GM19239 (cell line): ENCODE measurements at regions not wholly inside any gene's neighbourhood (a gene's known extent, or its start where the extent isn't known, plus 50 kb on each side); places are given as distances from the start of the nearest gene placed in this dataset.
"Not testable (repeated sequence)": the region's sequence is repeated elsewhere in the genome, so short reads cannot be mapped to it uniquely, and the experiment has no call there.

Experiments
- DNase-seq: peaks from one replicate; pipeline ENCODE4 v3.0.0; 2011; ENCODE audit warnings: low spot score; ENCODE audit not compliant: insufficient read length
- FAIRE-seq: peaks from 2 replicates; lab custom pipeline; 2011; peaks lifted over from hg19 to GRCh38; lab: Jason Lieb, UNC

GRCh38 chr11:103584021-103584420 is 452.4 kb upstream of the DDI1 start:
- DNase-seq: no peak
- FAIRE-seq: no peak

- FAIRE-seq: no peak
- DNase-seq: no peak
These were observed 451.7 kb upstream of the DDI1 start for GRCh38 chr11:103584720-103585119.

DNA sequence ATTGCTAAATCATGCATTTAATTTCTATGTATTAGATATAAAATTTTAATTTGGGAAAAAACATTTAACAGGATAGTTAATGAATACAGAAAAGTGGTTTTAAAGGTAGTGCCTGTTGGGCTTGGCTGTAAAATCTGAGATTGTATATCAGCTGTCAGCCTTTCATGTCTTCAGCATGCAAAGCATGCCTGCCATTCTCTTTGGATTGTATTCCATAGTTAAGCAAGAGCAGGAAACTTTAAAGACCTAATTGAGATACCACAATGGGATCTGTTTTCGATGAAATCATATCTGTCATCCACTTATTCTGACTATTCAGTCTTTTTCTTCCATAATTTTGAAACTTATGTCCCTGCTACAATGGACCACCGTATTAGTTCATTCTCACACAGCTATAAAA is 451.0 kb upstream of the DDI1 start:
- FAIRE-seq (no peak), DNase-seq (no peak)

GRCh38 chr11:103585911-103586310 is 450.5 kb upstream of the DDI1 start:
- DNase-seq (no peak), FAIRE-seq (no peak)

DNA sequence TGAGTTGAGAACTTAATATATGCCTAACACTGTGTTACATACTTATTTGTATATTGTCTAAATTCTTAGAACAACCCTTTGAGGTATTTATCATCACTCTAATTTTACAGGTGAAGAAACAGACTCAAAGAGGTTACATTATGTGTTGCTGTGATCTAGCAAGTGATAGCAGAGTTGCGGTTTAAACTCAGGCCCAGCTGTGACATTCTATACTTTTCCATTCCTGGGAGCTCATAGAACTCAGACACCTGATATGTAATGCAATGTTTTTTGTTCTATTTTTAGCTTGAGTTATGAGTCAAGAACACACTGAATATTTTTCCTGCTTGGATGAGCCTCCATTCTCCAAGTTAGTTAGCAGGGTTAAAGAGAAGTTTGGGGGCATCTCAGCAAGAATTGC is 449.7 kb upstream of the DDI1 start:
- DNase-seq (no peak), FAIRE-seq (no peak)

- no peak for FAIRE-seq
These were observed 448.3 kb upstream of the DDI1 start for GRCh38 chr11:103587901-103588788.

GRCh38 chr11:103591554-103591953 is 444.9 kb upstream of the DDI1 start:
- no peak for FAIRE-seq

More at GRCh38 chr11:103587901-103588788, 448.3 kb upstream of the DDI1 start:
- DNase-seq: no peak

GRCh38 chr11:103594283-103594682 is 442.2 kb upstream of the DDI1 start:
- no peak for FAIRE-seq

More at GRCh38 chr11:103591554-103591953, 444.9 kb upstream of the DDI1 start:
- no peak for DNase-seq

DNA sequence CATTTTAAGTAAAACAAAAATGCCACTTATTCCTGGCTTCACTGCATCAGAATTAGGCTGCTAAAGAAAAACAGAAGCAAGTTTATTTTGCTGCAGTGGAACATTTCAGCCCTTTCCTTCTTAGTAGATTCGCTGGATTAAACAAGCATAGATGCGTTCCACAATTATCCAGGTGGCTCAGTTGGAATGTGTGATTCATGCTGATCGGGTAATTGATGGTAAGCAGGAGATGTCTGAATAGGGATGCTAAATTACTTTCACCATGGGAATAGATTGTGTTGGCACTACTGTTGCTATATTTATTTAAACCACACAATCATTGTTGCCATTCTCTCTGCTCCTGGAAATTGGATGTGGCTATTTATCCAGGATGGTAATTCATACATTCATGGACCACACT is 440.1 kb upstream of the DDI1 start:
- no peak for DNase-seq
- no peak for FAIRE-seq

More at GRCh38 chr11:103594283-103594682, 442.2 kb upstream of the DDI1 start:
- no peak for DNase-seq

DNA sequence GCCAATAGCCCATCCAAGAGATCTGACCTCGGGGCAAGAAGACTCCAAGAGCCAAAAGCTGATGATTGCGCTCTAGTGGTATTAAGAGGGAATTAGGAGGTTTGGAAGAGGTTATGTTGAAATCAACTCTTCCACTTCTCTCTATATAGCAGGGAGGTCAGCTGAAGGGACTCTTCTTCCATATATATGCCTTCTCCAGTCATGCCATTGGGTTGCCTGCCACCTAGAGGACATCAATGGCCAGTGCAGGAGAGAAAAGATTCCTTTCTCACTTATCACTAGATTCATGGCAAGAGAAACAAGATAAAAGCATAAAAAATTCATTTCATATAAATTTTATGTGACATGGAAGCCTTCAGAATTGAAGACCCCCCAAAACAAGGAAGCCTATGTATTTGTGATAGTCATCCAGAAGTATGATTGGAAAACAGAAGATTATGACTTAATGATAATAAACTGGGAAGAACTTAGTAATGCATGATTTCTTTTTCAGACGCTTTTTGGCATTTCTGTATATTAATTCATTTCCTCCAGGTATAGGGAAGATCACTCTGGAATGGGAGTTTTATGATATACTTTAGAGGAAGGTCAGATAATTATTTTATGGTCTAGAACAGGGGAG is 435.1 kb upstream of the DDI1 start:
- DNase-seq (peak; percentile 31), FAIRE-seq (peak; percentile 69)

DNA sequence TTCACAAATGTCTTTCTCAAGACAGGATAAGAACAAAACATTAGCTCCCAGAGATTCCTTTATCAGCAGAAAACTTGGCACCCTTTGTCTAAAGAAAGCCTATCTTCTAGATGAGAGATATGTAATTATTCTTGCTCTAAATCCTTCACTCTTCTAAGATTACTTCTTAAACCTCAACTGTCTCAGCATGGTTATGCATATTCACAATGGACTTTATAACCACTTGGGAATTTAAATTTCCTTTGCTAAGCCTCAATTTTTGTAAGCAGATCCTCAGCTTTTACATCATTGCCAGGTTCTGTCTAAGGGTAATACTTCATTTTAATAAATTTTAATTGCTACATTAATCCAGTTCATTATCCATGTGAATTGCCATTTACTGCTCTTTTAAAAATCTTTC is 433.6 kb upstream of the DDI1 start:
- FAIRE-seq: no peak

DNA sequence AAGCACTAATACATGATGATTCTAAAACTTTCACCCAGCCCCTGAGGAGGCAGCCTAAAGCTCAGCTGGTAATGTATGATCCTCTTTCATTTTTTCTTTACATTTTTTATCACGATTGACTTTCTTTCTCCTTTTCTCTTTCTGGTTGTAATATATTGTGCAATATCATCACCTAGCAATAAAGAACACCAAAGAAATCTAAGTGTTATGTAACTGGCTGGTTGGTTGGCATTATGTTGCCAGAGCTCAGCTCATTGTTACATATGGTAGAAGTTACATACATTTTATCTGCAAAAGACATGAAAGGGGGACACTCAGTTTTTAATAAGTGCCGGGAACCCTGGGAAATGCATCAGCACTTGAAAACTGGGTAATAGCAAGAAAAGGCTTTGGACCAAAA is 432.1 kb upstream of the DDI1 start:
- no peak for DNase-seq
- FAIRE-seq: no peak

More for the DNA sequence above, 433.6 kb upstream of the DDI1 start:
- DNase-seq: no peak

- DNase-seq (no peak), FAIRE-seq (no peak)
These were observed 427.9 kb upstream of the DDI1 start for GRCh38 chr11:103608566-103608965.

- DNase-seq (no peak), FAIRE-seq (no peak)
These were observed 427.0 kb upstream of the DDI1 start for GRCh38 chr11:103609117-103610066.

DNA sequence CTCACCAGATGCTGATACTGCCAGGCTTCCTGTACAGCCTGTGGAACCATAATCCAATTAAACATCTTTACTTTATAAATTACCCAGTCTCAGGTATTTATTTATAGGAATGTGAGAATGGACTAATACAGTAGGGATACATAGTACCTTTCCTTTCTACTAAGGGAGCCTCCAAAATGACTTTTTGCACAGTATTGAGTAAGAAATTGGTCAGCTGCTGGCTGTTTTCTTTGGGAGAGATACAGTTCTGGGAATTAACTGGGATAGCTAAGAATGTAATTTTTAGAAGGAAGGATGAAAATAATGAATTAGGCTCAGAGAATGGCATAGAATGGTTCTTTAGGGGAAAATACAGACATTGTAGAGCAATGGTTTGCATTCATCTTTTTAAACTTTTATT is 426.0 kb upstream of the DDI1 start:
- no peak for FAIRE-seq
- DNase-seq: no peak

DNA sequence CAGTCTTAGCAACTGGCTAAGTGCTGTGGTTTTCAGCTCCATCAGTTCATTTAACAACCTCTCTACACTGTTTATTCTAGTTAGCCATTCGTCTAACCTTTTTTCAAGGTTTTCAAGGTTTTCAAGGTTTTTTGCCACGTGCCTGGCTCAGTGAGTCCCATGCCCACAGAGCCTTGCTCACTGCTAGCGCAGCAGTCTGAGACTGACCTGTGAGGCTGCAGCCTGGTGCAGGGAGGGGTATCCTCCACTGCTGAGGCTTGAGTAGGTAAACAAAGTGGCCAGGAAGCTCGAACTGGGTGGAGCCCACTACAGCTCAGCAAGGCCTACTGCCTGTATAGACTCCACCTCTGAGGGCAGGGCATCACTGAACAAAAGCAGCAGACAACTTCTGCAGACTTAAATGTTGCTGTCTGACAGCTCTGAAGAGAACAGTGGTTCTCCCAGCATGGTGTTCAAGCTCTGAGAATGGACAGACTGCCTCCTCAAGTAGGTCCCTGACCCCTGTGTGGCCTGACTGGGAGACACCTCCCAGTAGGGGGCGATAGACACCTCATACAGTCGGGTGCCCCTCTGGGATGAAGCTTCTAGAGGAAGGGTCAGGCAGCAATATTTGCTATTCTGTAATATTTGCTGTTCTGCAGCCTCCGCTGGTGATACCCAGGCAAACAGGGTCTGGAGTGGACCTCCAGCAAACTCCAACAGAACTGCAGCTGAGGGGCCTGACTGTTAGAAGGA is 424.7 kb upstream of the DDI1 start:
- DNase-seq, FAIRE-seq: not testable (repeated sequence)

- FAIRE-seq, DNase-seq: not testable (repeated sequence)
These were observed 424.0 kb upstream of the DDI1 start for GRCh38 chr11:103612451-103612850.

DNA sequence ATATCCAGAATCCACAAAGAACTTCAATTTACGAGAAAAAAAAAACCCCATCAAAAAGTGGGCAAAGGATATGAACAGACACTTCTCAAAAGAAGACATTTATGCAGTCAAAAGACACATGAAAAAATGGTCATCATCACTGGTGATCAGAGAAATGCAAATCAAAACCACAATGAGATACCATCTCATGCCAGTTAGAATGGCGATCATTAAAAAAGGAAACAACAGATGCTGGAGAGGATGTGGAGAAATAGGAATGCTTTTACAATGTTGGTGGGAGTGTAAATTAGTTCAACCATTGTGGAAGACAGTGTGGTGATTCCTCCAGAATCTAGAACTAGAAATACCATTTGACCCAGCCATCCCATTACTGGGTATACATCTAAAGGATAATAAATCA is 419.9 kb upstream of the DDI1 start:
- FAIRE-seq, DNase-seq: not testable (repeated sequence)

- no peak for FAIRE-seq
These were observed 417.9 kb upstream of the DDI1 start for GRCh38 chr11:103618528-103618927.

DNA sequence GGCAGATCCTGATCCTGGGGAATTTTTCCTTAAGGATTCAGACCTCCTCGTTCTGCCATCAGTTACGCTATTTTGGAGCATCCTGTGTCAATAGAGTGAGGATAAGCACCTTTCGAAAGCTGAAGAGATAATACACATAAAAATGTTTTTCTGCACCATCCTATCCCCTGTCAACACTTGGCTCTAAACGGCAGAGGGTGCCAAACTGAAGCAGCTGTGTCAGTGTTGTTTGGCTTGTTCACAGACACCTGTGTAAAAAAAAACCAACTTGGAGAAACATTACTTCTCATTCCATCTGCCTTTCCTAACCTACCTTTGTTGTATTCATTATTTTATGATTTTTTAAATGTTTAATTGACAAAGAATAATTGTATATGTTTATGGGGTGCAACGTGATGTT is 417.0 kb upstream of the DDI1 start:
- FAIRE-seq (no peak), DNase-seq (no peak)

More at GRCh38 chr11:103618528-103618927, 417.9 kb upstream of the DDI1 start:
- DNase-seq: no peak
